HG03196 (cell line): ENCODE measurements at regions not wholly inside any gene's neighbourhood (a gene's known extent, or its start where the extent isn't known, plus 50 kb on each side); places are given as distances from the start of the nearest gene placed in this dataset.

Experiments used
- ATAC-seq: cut with Tn5 transposase; IDR thresholded peaks from one replicate; pipeline ENCODE4 v1.9.1; 2021; ENCODE audit not compliant: unreplicated experiment

GRCh38 chr10:118471863-118472262 lies 123.6 kb downstream of the PRLHR start:
- ATAC-seq = no peak

- no peak for ATAC-seq
These were observed 125.0 kb downstream of the PRLHR start for GRCh38 chr10:118470470-118470869.

GRCh38 chr10:118467200-118467599 lies 125.1 kb upstream of the FAM204A start:
- ATAC-seq = no peak

- ATAC-seq = no peak
These were observed 123.3 kb upstream of the FAM204A start for GRCh38 chr10:118465300-118465874.

GRCh38 chr10:118463740-118464139 lies 121.6 kb upstream of the FAM204A start:
- ATAC-seq = no peak

- ATAC-seq = no peak
These were observed 120.3 kb upstream of the FAM204A start for GRCh38 chr10:118462401-118462800.

- ATAC-seq = peak; percentile 68
These were observed 117.6 kb upstream of the FAM204A start for GRCh38 chr10:118459642-118460193.

- ATAC-seq = no peak
These were observed 117.0 kb upstream of the FAM204A start for GRCh38 chr10:118458957-118459641.

- no peak for ATAC-seq
These were observed 115.8 kb upstream of the FAM204A start for GRCh38 chr10:118457824-118458428.

GRCh38 chr10:118455181-118455695 lies 113.1 kb upstream of the FAM204A start:
- ATAC-seq = no peak

GRCh38 chr10:118454211-118454610 lies 112.1 kb upstream of the FAM204A start:
- no peak for ATAC-seq

GRCh38 chr10:118452098-118452497 lies 110.0 kb upstream of the FAM204A start:
- ATAC-seq = no peak

- no peak for ATAC-seq
These were observed 107.4 kb upstream of the FAM204A start for GRCh38 chr10:118449521-118449920.

GRCh38 chr10:118448744-118449143 lies 106.6 kb upstream of the FAM204A start:
- no peak for ATAC-seq

GRCh38 chr10:118447478-118448270 lies 105.5 kb upstream of the FAM204A start:
- no peak for ATAC-seq

- no peak for ATAC-seq
These were observed 103.4 kb upstream of the FAM204A start for GRCh38 chr10:118445535-118445934.

- ATAC-seq = no peak
These were observed 101.9 kb upstream of the FAM204A start for GRCh38 chr10:118444069-118444468.

- no peak for ATAC-seq
These were observed 99.9 kb upstream of the FAM204A start for GRCh38 chr10:118442032-118442431.

GRCh38 chr10:118439824-118440223 lies 97.7 kb upstream of the FAM204A start:
- ATAC-seq = no peak

- ATAC-seq = no peak
These were observed 94.6 kb upstream of the FAM204A start for GRCh38 chr10:118436742-118437141.

- no peak for ATAC-seq
These were observed 88.1 kb upstream of the FAM204A start for GRCh38 chr10:118430190-118430589.
